K562 (cell line): ENCODE measurements at regions not wholly inside any gene's neighbourhood (a gene's known extent, or its start where the extent isn't known, plus 50 kb on each side); places are given as distances from the start of the nearest gene placed in this dataset.
A peak's percentile ranks its signal among the peaks of the same experiment; 100 is the strongest.

Experiments
- ATAC-seq: fragments of 200-7000 bp; cut with Tn5 transposase; 3 replicates; pipeline ENCODE4 v1.9.1; 2020; ENCODE audit warnings: moderate library complexity
- BruUV-seq: library from RNA; stranded (reverse); fragments of 400-500 nt; replicated peaks from 2 replicates; lab custom pipeline; 2021; lab: Mats Ljungman, UMichigan
- CTCF ChIA-PET: fragments of 300-600 bp; formaldehyde crosslinking; extraction: SDS; loops from one replicate; lab custom pipeline; 2021; ENCODE audit warnings: low intra/inter-chr PET ratio; lab: Yijun Ruan, JAX
- POLR2A ChIA-PET: fragments of 300-600, 350-650 bp; sonication (Branson Sonifier 250); formaldehyde crosslinking; extraction: SDS; loops from one replicate; lab custom pipeline; 2021; ENCODE audit warnings: antibody characterized with exemption, inconsistent platforms; lab: Yijun Ruan, JAX
- DNase-seq, 4 experiments: peaks; one replicate each; pipeline versions ENCODE4 v3.0.0 to v3.0.0-alpha.2; 2011 to 2018; ENCODE audit warnings: low spot score in 3 of 4, mixed read lengths in 3 of 4; ENCODE audit errors: extremely low read depth in 1 of 4
- FAIRE-seq: peaks from 2 replicates; lab custom pipeline; 2011; peaks lifted over from hg19 to GRCh38; lab: Jason Lieb, UNC
- H2AFZ ChIP-seq: 2 replicates; pipeline ENCODE4 v1.6.0; 2011; ENCODE audit warnings: low read depth, low read length, control low read depth, inconsistent platforms
- H3K27ac ChIP-seq: fragments of 200-600 bp; 3 replicates; pipeline ENCODE4 v1.8.0; 2011; ENCODE audit warnings: low read depth, mild to moderate bottlenecking, control low read depth, inconsistent platforms, low read length, moderate library complexity, mixed read lengths; ENCODE audit errors: extremely low read depth
- H3K27me3 ChIP-seq, 2 experiments: fragments of 300-600 bp in 1 of 2; 2 replicates in 1 of 2; 3 replicates in 1 of 2; pipeline versions ENCODE4 v1.6.0 to v1.8.0; 2011; ENCODE audit warnings: inconsistent platforms in 2 of 2, low read length in 2 of 2, mild to moderate bottlenecking in 1 of 2, mixed read lengths in 1 of 2, moderate library complexity in 1 of 2; ENCODE audit not compliant: control insufficient read depth in 2 of 2, insufficient read depth in 2 of 2
- H3K36me3 ChIP-seq: fragments of 300-600 bp; 3 replicates; pipeline ENCODE4 v1.8.0; 2011; ENCODE audit warnings: mild to moderate bottlenecking, low read length, inconsistent platforms; ENCODE audit not compliant: control insufficient read depth, insufficient read depth
- H3K4me1 ChIP-seq, 2 experiments: fragments of 200-600 bp in 1 of 2; replicated peaks in 1 of 2; 2 replicates in 1 of 2; 3 replicates in 1 of 2; pipeline versions ENCODE4 v1.5.1 to v1.8.0; 2011; ENCODE audit warnings: inconsistent platforms in 2 of 2, low read length in 2 of 2, mild to moderate bottlenecking in 1 of 2, mixed read lengths in 1 of 2, moderate library complexity in 1 of 2; ENCODE audit not compliant: control insufficient read depth in 2 of 2, insufficient read depth in 2 of 2
- H3K4me2 ChIP-seq: 2 replicates; pipeline ENCODE4 v1.6.1; 2011; ENCODE audit warnings: low read length, control low read depth, inconsistent platforms, mixed read lengths; ENCODE audit not compliant: insufficient read depth
- H3K4me3 ChIP-seq: fragments of 200-600 bp; sonication (generic), shearing (Covaris generic); 2 replicates; pipeline ENCODE4 v1.5.1; 2016; ENCODE audit warnings: control low read depth, inconsistent platforms
- H3K79me2 ChIP-seq: fragments of 200-600 bp; 3 replicates; pipeline ENCODE4 v1.8.0; 2011; ENCODE audit warnings: low read length, inconsistent platforms; ENCODE audit not compliant: control insufficient read depth, insufficient read depth
- H3K9ac ChIP-seq, 2 experiments: 2 replicates each; pipeline versions ENCODE4 v1.6.0 to v1.6.1; 2011; ENCODE audit warnings: low read depth in 2 of 2, low read length in 2 of 2, control low read depth in 1 of 2, inconsistent platforms in 1 of 2, mild to moderate bottlenecking in 1 of 2, mixed read lengths in 1 of 2; ENCODE audit not compliant: insufficient read depth in 1 of 2
- H3K9me1 ChIP-seq: one replicate; pipeline ENCODE4 v1.6.0; 2011; ENCODE audit warnings: inconsistent platforms, mild to moderate bottlenecking, low read length, moderate library complexity; ENCODE audit not compliant: control insufficient read depth, insufficient read depth
- H3K9me3 ChIP-seq: replicated peaks from 2 replicates; pipeline ENCODE4 v1.5.1; 2011; ENCODE audit warnings: low read depth, low read length, inconsistent platforms; ENCODE audit not compliant: control insufficient read depth, insufficient read depth
- H4K20me1 ChIP-seq: replicated peaks from 2 replicates; pipeline ENCODE4 v1.6.1; 2011; ENCODE audit warnings: low read length, inconsistent platforms, mixed read lengths; ENCODE audit not compliant: control insufficient read depth, insufficient read depth
- CBFA2T3 ChIP-seq: fragments of 450-650 bp; IDR thresholded peaks from 2 replicates; pipeline ENCODE4 v1.6.1; 2017
- FOXA3 ChIP-seq, 2 experiments: fragments of 450-650 bp in 1 of 2; sonication (generic) in 1 of 2; formaldehyde crosslinking; IDR thresholded peaks in 1 of 2; conservative IDR thresholded peaks in 1 of 2; 2 replicates each; pipeline versions ENCODE4 v1.4.0 to v1.8.0; 2020 to 2022; ENCODE audit warnings: mild to moderate bottlenecking in 2 of 2, missing genetic modification reagents in 1 of 2
- POLR2AphosphoS2 ChIP-seq: IDR thresholded peaks from 2 replicates; pipeline ENCODE4 v1.6.1; 2012; ENCODE audit warnings: low read length, improper control_type of control experiment
- SMARCA4 ChIP-seq: fragments of 450-650 bp; IDR thresholded peaks from 2 replicates; pipeline ENCODE4 v1.6.1; 2016
- XRCC4 ChIP-seq: IDR thresholded peaks from one replicate; pipeline ENCODE4 v1.6.1; 2011; ENCODE audit not compliant: insufficient read depth, insufficient read length; ENCODE audit errors: extremely low read depth
- ZNF77 ChIP-seq: fragments of 250-450 bp; sonication (Bioruptor Pico); IDR thresholded peaks from 2 replicates; pipeline ENCODE4 v1.5.0; 2020
- WGBS: fragments of 100-300 bp; shearing (Covaris generic); methylation state at CpG from one replicate; pipeline ENCODE4 v1.1.6; 2016; ENCODE audit warnings: low coverage, mixed read lengths; ENCODE audit not compliant: insufficient coverage; ENCODE audit errors: missing lambda C conversion rate; 5-methylcytosine and 5-hydroxymethylcytosine counted together
- in situ Hi-C: fragments of 300-500 bp; cut with MboI; formaldehyde crosslinking; loops from 4 replicates; pipeline ENCODE4 v1.15.0; 2018; ENCODE audit warnings: inconsistent platforms, mixed read lengths
- intact Hi-C: fragments of 100-400 bp; cut with micrococcal nuclease; formaldehyde crosslinking; loops from 2 replicates; pipeline ENCODE4 v1.14.2; 2022
- TF ChIP-seq, protein P1 (sequence below): sonication (generic); formaldehyde crosslinking; IDR thresholded peaks from 2 replicates; pipeline ENCODE4 v1.8.0; 2022; ENCODE audit warnings: missing genetic modification reagents, mild to moderate bottlenecking, borderline replicate concordance

GRCh38 chr2:20937353-20937752 is 106.5 kb downstream of the APOB start:
- CTCF ChIA-PET: no interaction called here
- H3K9ac ChIP-seq: no peak overlapping the region
- TF ChIP-seq, protein P1, sequence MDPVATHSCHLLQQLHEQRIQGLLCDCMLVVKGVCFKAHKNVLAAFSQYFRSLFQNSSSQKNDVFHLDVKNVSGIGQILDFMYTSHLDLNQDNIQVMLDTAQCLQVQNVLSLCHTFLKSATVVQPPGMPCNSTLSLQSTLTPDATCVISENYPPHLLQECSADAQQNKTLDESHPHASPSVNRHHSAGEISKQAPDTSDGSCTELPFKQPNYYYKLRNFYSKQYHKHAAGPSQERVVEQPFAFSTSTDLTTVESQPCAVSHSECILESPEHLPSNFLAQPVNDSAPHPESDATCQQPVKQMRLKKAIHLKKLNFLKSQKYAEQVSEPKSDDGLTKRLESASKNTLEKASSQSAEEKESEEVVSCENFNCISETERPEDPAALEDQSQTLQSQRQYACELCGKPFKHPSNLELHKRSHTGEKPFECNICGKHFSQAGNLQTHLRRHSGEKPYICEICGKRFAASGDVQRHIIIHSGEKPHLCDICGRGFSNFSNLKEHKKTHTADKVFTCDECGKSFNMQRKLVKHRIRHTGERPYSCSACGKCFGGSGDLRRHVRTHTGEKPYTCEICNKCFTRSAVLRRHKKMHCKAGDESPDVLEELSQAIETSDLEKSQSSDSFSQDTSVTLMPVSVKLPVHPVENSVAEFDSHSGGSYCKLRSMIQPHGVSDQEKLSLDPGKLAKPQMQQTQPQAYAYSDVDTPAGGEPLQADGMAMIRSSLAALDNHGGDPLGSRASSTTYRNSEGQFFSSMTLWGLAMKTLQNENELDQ (CRISPR knock-in tag): no peak
- TF ChIP-seq, all 486 proteins: peak for 0
- POLR2A ChIA-PET: no interaction called here
- Histone ChIP-seq H3K27ac (no peak overlapping the region), H2AFZ (no peak overlapping the region), H3K27me3 (peaks cover 5 to 19% of the 10 kb centered on the region in 2 experiments; a peak in 3 of 5 replicates), H3K9me3 (no peaks in the 10 kb centered on the region), H3K4me1 (no peaks in the 10 kb centered on the region), H3K9me1 (no peaks in the 10 kb centered on the region), H3K36me3 (no peaks in the 10 kb centered on the region), H4K20me1 (no peaks in the 10 kb centered on the region; the same call in 1 of the 2 replicates), H3K4me2 (no peak overlapping the region), H3K79me2 (no peaks in the 10 kb centered on the region), H3K4me3 (no peak overlapping the region)
- DNase-seq (no peak), ATAC-seq (no peak), FAIRE-seq (no peak)
- intact Hi-C loops: no loop called here
- no TSS peak for BruUV-seq
- WGBS: 0% methylated on average over 1 of the region's 1 CpG
- in situ Hi-C loops: loop anchor here (25.0 kb wide), 1 partner anchor 500 kb away; the partner anchor contains the start of gene RHOB

GRCh38 chr2:20935168-20935775 is 108.6 kb downstream of the APOB start:
- ATAC-seq: no peak
- no peak overlapping the region for H3K4me3 ChIP-seq
- DNase-seq: no peak
- no peaks in the 10 kb centered on the region for H3K79me2 ChIP-seq
- BruUV-seq: no TSS peak
- no peaks in the 10 kb centered on the region for H3K9me1 ChIP-seq
- no peaks in the 10 kb centered on the region; the same call in 1 of the 2 replicates for H4K20me1 ChIP-seq
- in situ Hi-C loops: loop anchor here (25.0 kb wide), 1 partner anchor 498 kb away; the partner anchor contains the start of gene RHOB
- CTCF ChIA-PET: no interaction called here
- H2AFZ ChIP-seq: no peak overlapping the region
- POLR2A ChIA-PET: interaction anchor here (0.7 kb wide), 1 partner anchor 17 kb away, joined by 3 read pairs; no protein-coding TSS in a partner anchor
- H3K27me3 ChIP-seq: peaks cover 0 to 8% of the 10 kb centered on the region in 2 experiments; a peak in 1 of 5 replicates
- under 1% methylated on average over 11 of the region's 11 CpGs for whole genome bisulfite sequencing
- no peak overlapping the region for H3K9ac ChIP-seq
- H3K4me2 ChIP-seq: no peak overlapping the region
- TF ChIP-seq CBFA2T3 (no peak), XRCC4 (no peak), SMARCA4 (no peak), FOXA3 (CRISPR knock-in tag; conservative IDR thresholded peaks at IDR 0.05 in 1 of 2, IDR thresholded peaks at IDR 0.05 in 1 of 2) (peak in 1 of 2 experiments; percentile 37; a peak in 1 of 4 replicates), ZNF77 (CRISPR knock-in tag) (no peak), POLR2AphosphoS2 (no peak)
- intact Hi-C loops: no loop called here
- no peak for FAIRE-seq
- no peaks in the 10 kb centered on the region for H3K36me3 ChIP-seq
- H3K9me3 ChIP-seq: no peaks in the 10 kb centered on the region
- H3K4me1 ChIP-seq: no peaks in the 10 kb centered on the region
- no peak overlapping the region for H3K27ac ChIP-seq
